Keratinocyte (primary cell): ENCODE measurements at regions not wholly inside any gene's neighbourhood (a gene's known extent, or its start where the extent isn't known, plus 50 kb on each side); places are given as distances from the start of the nearest gene placed in this dataset.

Experiments
- CTCF ChIP-seq, 3 experiments: IDR thresholded peaks in 1 of 3; conservative IDR thresholded peaks in 1 of 3; optimal IDR thresholded peaks in 1 of 3; 2 replicates in 2 of 3; 3 replicates in 1 of 3; pipeline versions ENCODE3 to v1.5.1; 2011; ENCODE audit warnings: low read length in 3 of 3, mild to moderate bottlenecking in 3 of 3, moderate library complexity in 2 of 3, control low read depth in 1 of 3, inconsistent platforms in 1 of 3; ENCODE audit not compliant: insufficient read depth in 2 of 3; ENCODE audit errors: extremely low read depth in 1 of 3
- EZH2 ChIP-seq: IDR thresholded peaks from one replicate; pipeline ENCODE4 v1.6.1; 2012; ENCODE audit warnings: inconsistent platforms, mild to moderate bottlenecking, low read length, moderate library complexity

DNA sequence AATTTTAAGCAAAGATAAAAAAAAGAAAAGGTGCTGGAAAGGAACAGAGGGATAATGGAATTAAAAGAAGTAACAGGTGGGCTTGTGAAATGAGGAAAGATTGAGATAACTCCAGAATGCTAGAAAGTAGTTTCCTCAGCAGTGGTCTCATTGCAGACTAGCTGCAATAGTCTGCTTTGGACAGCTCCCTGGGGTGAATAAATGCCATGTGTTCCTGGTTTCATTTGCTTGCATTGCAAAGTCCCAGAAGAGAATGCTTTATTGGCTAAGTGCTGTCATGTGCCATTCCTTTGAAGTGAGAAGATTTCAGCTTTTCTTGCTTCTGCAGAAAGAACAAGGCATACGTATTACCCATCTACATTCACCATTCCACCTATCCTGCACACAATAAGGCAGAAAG, 478.8 kb upstream of the RAG2 start:
- TF ChIP-seq CTCF (optimal IDR thresholded peaks at IDR 0.05 in 1 of 3, IDR thresholded peaks at IDR 0.05 in 1 of 3, conservative IDR thresholded peaks at IDR 0.05 in 1 of 3; ENCODE audit: extremely low read depth in 1 of 3, insufficient read depth in 2 of 3, low read length in 3 of 3): no peak
- no peak for TF ChIP-seq EZH2
